ENCODE measurements at regions not wholly inside any gene's neighbourhood (a gene's known extent, or its start where the extent isn't known, plus 50 kb on each side); places are given as distances from the start of the nearest gene placed in this dataset.

- TF ChIP-seq CTCF (IDR thresholded peaks at IDR 0.05) = no peak
- H3K4me3 ChIP-seq = no peak overlapping the region
- no peaks in the 10 kb centered on the region for H3K4me1 ChIP-seq
- no peaks in the 10 kb centered on the region for H3K9me3 ChIP-seq
- WGBS, 2 donors = 67 to 68% methylated on average over 4 of the region's 4 CpGs
- H3K36me3 ChIP-seq (ENCODE audit: low read depth, missing control alignments) = no peaks in the 10 kb centered on the region
- H3K27ac ChIP-seq = no peak overlapping the region
- no peak for DNase-seq
- intact Hi-C loops (cut with DNase I; ENCODE audit: low total_unique reads) = no loop called here
- H3K27me3 ChIP-seq = no peaks in the 10 kb centered on the region
Measured at GRCh38 chr13:103996733-103997132, 930.5 kb upstream of the SLC10A2 start.

GRCh38 chr13:103983948-103984347, 917.7 kb upstream of the SLC10A2 start:
- Histone ChIP-seq H3K9me3 (no peaks in the 10 kb centered on the region), H3K4me3 (no peak overlapping the region), H3K36me3 (ENCODE audit: low read depth, missing control alignments) (no peaks in the 10 kb centered on the region), H3K4me1 (no peaks in the 10 kb centered on the region), H3K27ac (no peak overlapping the region), H3K27me3 (no peaks in the 10 kb centered on the region)
- no peak for TF ChIP-seq POLR2A (IDR thresholded peaks at IDR 0.05)
- no peak for TF ChIP-seq CTCF (IDR thresholded peaks at IDR 0.05)
- DNase-seq = no peak
- intact Hi-C loops (cut with DNase I; ENCODE audit: low total_unique reads) = no loop called here
- 82 to 84% methylated on average over 3 of the region's 3 CpGs for WGBS, 2 donors

- no peak for DNase-seq
- intact Hi-C loops (cut with DNase I; ENCODE audit: low total_unique reads) = no loop called here
- Histone ChIP-seq H3K9me3 (no peaks in the 10 kb centered on the region), H3K27ac (no peak overlapping the region), H3K36me3 (ENCODE audit: low read depth, missing control alignments) (no peaks in the 10 kb centered on the region), H3K4me1 (no peaks in the 10 kb centered on the region), H3K27me3 (no peaks in the 10 kb centered on the region), H3K4me3 (no peak overlapping the region)
- WGBS, 2 donors = 82 to 97% methylated on average over 1 of the region's 1 CpG
- TF ChIP-seq POLR2A (IDR thresholded peaks at IDR 0.05) (no peak), CTCF (IDR thresholded peaks at IDR 0.05) (no peak)
Measured at GRCh38 chr13:103976371-103976770, 910.2 kb upstream of the SLC10A2 start.

- Histone ChIP-seq H3K9me3 (no peaks in the 10 kb centered on the region), H3K4me1 (no peaks in the 10 kb centered on the region), H3K36me3 (ENCODE audit: low read depth, missing control alignments) (no peaks in the 10 kb centered on the region), H3K4me3 (no peak overlapping the region), H3K27me3 (no peaks in the 10 kb centered on the region), H3K27ac (no peak overlapping the region)
- no peak for TF ChIP-seq CTCF (IDR thresholded peaks at IDR 0.05)
- DNase-seq = no peak
- 93 to 97% methylated on average over 1 of the region's 1 CpG for WGBS, 2 donors
- intact Hi-C loops (cut with DNase I; ENCODE audit: low total_unique reads) = no loop called here
Measured at GRCh38 chr13:103973740-103974139, 907.5 kb upstream of the SLC10A2 start.

- WGBS, 2 donors = 47 to 67% methylated on average over 4 of the region's 4 CpGs
- intact Hi-C loops (cut with DNase I; ENCODE audit: low total_unique reads) = no loop called here
- no peak for TF ChIP-seq CTCF (IDR thresholded peaks at IDR 0.05)
- TF ChIP-seq POLR2A (IDR thresholded peaks at IDR 0.05) = no peak
Measured at GRCh38 chr13:103969520-103970050, 903.4 kb upstream of the SLC10A2 start.

More at GRCh38 chr13:103969520-103970050, 903.4 kb upstream of the SLC10A2 start:
- Histone ChIP-seq H3K27me3 (no peaks in the 10 kb centered on the region), H3K4me1 (peaks cover 7% of the 10 kb centered on the region), H3K4me3 (no peak overlapping the region), H3K9me3 (no peaks in the 10 kb centered on the region), H3K27ac (no peak overlapping the region), H3K36me3 (ENCODE audit: low read depth, missing control alignments) (no peaks in the 10 kb centered on the region)
- DNase-seq = no peak
